SK-N-SH treated with all-trans-retinoic acid at 6 μM for 48 hours (cell line): ENCODE measurements at regions not wholly inside any gene's neighbourhood (a gene's known extent, or its start where the extent isn't known, plus 50 kb on each side); places are given as distances from the start of the nearest gene placed in this dataset.

ENCODE experiments used
- ATAC-seq: fragments of 200-7000 bp; cut with Tn5 transposase; 3 replicates; pipeline ENCODE4 v1.9.1; 2020; ENCODE audit warnings: mild to moderate bottlenecking, moderate library complexity
- ARNTL ChIP-seq: fragments of 450-650 bp; formaldehyde crosslinking; IDR thresholded peaks from 2 replicates; pipeline ENCODE4 v1.5.0; 2020; ENCODE audit warnings: low read depth, mild to moderate bottlenecking, moderate library complexity, borderline replicate concordance
- BACH2 ChIP-seq: fragments of 250-450 bp; sonication (Bioruptor Pico); IDR thresholded peaks from 2 replicates; pipeline ENCODE4 v1.9.0; 2021; ENCODE audit warnings: mild to moderate bottlenecking, borderline replicate concordance
- CSDC2 ChIP-seq: fragments of 250-450 bp; sonication (Bioruptor Pico); IDR thresholded peaks from 2 replicates; pipeline ENCODE4 v1.5.0; 2020; ENCODE audit warnings: mild to moderate bottlenecking, moderate library complexity
- ESRRG ChIP-seq: fragments of 250-450 bp; sonication (Bioruptor Pico); IDR thresholded peaks from 2 replicates; pipeline ENCODE4 v1.6.1; 2021; ENCODE audit warnings: mild to moderate bottlenecking
- GLIS3 ChIP-seq: fragments of 250-450 bp; sonication (Bioruptor Pico); IDR thresholded peaks from 2 replicates; pipeline ENCODE4 v1.5.0; 2020; ENCODE audit warnings: mild to moderate bottlenecking, moderate library complexity
- ISL1 ChIP-seq: fragments of 250-450 bp; sonication (Bioruptor Pico); IDR thresholded peaks from 2 replicates; pipeline ENCODE4 v2.1.2; 2022; ENCODE audit warnings: mild to moderate bottlenecking, moderate library complexity
- OSR1 ChIP-seq: fragments of 250-450 bp; sonication (Bioruptor Pico); IDR thresholded peaks from 2 replicates; pipeline ENCODE4 v1.8.0; 2022; ENCODE audit warnings: moderate library complexity, mild to moderate bottlenecking, inconsistent platforms
- PPARA ChIP-seq: fragments of 250-450 bp; sonication (Bioruptor Pico); IDR thresholded peaks from 2 replicates; pipeline ENCODE4 v1.5.0; 2020; ENCODE audit warnings: mild to moderate bottlenecking, borderline replicate concordance
- RARB ChIP-seq: fragments of 250-450 bp; sonication (Bioruptor Pico); IDR thresholded peaks from 2 replicates; pipeline ENCODE4 v1.8.0; 2021; ENCODE audit warnings: mild to moderate bottlenecking, moderate library complexity
- SNAI2 ChIP-seq: fragments of 250-450 bp; sonication (Bioruptor Pico); IDR thresholded peaks from 2 replicates; pipeline ENCODE4 v1.5.0; 2020; ENCODE audit warnings: mild to moderate bottlenecking, moderate library complexity
- TCF4 ChIP-seq: fragments of 250-450 bp; sonication (Bioruptor Pico); IDR thresholded peaks from 2 replicates; pipeline ENCODE4 v1.8.0; 2021; ENCODE audit warnings: mild to moderate bottlenecking, moderate library complexity, borderline replicate concordance
- TOX ChIP-seq: fragments of 250-450 bp; sonication (Bioruptor Pico); IDR thresholded peaks from 2 replicates; pipeline ENCODE4 v1.8.0; 2021; ENCODE audit warnings: mild to moderate bottlenecking, moderate library complexity, borderline replicate concordance
- ZC3H10 ChIP-seq: fragments of 250-450 bp; sonication (Bioruptor Pico); IDR thresholded peaks from 2 replicates; pipeline ENCODE4 v1.5.1; 2021; ENCODE audit warnings: mild to moderate bottlenecking, moderate library complexity
- ZFP3 ChIP-seq: fragments of 250-450 bp; sonication (Bioruptor Pico); IDR thresholded peaks from 2 replicates; pipeline ENCODE4 v1.5.0; 2020; ENCODE audit warnings: mild to moderate bottlenecking, moderate library complexity
- ZFP30 ChIP-seq: fragments of 450-650 bp; formaldehyde crosslinking; IDR thresholded peaks from 2 replicates; pipeline ENCODE4 v1.5.0; 2022; ENCODE audit warnings: mild to moderate bottlenecking, moderate library complexity
- ZNF565 ChIP-seq: fragments of 450-650 bp; formaldehyde crosslinking; conservative IDR thresholded peaks from 2 replicates; pipeline ENCODE4 v1.5.0; 2020; ENCODE audit warnings: low read depth, mild to moderate bottlenecking, moderate library complexity
- ZNF70 ChIP-seq: fragments of 450-650 bp; formaldehyde crosslinking; IDR thresholded peaks from 2 replicates; pipeline ENCODE4 v1.5.0; 2020; ENCODE audit warnings: mild to moderate bottlenecking, moderate library complexity
- ZNF8 ChIP-seq: fragments of 450-650 bp; formaldehyde crosslinking; IDR thresholded peaks from 2 replicates; pipeline ENCODE4 v1.5.0; 2020; ENCODE audit warnings: mild to moderate bottlenecking, moderate library complexity
- TF ChIP-seq, protein P1 (sequence below): fragments of 250-450 bp; sonication (Bioruptor Pico); IDR thresholded peaks from 2 replicates; pipeline ENCODE4 v1.8.0; 2021; ENCODE audit warnings: low read depth, mild to moderate bottlenecking, moderate library complexity, borderline replicate concordance
- TF ChIP-seq, protein P2 (sequence below): fragments of 250-450 bp; sonication (Bioruptor Pico); IDR thresholded peaks from 2 replicates; pipeline ENCODE4 v1.5.1; 2020; ENCODE audit warnings: low read depth, mild to moderate bottlenecking, moderate library complexity
- TF ChIP-seq, protein P3 (sequence below): fragments of 250-450 bp; sonication (Bioruptor Pico); IDR thresholded peaks from 2 replicates; pipeline ENCODE4 v1.5.1; 2021; ENCODE audit warnings: mild to moderate bottlenecking, moderate library complexity
- TF ChIP-seq, protein P4 (sequence below): fragments of 250-450 bp; sonication (Bioruptor Pico); IDR thresholded peaks from 2 replicates; pipeline ENCODE4 v1.8.0; 2020; ENCODE audit warnings: mild to moderate bottlenecking, moderate library complexity, borderline replicate concordance

DNA sequence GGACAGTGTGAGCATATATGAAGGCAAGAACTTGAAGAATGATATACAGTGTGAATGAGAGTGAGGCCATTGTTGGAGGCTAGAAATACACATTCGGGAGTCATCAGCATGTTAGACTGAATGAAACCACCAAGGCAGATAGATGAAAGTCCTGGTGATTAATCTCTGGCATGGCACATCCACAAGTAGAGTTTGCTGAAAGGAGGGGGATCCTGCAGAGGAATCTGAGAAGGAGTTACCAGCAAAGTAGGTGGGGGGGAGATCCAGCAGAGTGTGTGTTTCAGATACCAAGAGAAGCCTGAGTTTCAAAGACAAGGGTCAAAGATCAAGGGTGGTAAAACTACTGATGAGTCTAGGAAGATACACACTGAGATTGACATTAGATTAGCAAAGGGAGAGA, 426.7 kb upstream of the DCN start:
- TF ChIP-seq BACH2 (CRISPR knock-in tag) (no peak), TCF4 (CRISPR knock-in tag) (no peak), OSR1 (no peak), ZFP3 (CRISPR knock-in tag) (no peak), SNAI2 (no peak), ZNF565 (CRISPR knock-in tag) (no peak), ISL1 (no peak), TOX (CRISPR knock-in tag) (no peak), ARNTL (no peak), RARB (no peak), ZC3H10 (no peak), CSDC2 (no peak)
- TF ChIP-seq, protein P1, sequence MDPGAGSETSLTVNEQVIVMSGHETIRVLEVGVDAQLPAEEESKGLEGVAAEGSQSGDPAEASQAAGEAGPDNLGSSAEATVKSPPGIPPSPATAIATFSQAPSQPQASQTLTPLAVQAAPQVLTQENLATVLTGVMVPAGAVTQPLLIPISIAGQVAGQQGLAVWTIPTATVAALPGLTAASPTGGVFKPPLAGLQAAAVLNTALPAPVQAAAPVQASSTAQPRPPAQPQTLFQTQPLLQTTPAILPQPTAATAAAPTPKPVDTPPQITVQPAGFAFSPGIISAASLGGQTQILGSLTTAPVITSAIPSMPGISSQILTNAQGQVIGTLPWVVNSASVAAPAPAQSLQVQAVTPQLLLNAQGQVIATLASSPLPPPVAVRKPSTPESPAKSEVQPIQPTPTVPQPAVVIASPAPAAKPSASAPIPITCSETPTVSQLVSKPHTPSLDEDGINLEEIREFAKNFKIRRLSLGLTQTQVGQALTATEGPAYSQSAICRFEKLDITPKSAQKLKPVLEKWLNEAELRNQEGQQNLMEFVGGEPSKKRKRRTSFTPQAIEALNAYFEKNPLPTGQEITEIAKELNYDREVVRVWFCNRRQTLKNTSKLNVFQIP: no peak
- TF ChIP-seq, protein P2, sequence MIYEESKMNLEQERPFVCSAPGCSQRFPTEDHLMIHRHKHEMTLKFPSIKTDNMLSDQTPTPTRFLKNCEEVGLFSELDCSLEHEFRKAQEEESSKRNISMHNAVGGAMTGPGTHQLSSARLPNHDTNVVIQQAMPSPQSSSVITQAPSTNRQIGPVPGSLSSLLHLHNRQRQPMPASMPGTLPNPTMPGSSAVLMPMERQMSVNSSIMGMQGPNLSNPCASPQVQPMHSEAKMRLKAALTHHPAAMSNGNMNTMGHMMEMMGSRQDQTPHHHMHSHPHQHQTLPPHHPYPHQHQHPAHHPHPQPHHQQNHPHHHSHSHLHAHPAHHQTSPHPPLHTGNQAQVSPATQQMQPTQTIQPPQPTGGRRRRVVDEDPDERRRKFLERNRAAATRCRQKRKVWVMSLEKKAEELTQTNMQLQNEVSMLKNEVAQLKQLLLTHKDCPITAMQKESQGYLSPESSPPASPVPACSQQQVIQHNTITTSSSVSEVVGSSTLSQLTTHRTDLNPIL (CRISPR knock-in tag): no peak
- TF ChIP-seq, protein P3, sequence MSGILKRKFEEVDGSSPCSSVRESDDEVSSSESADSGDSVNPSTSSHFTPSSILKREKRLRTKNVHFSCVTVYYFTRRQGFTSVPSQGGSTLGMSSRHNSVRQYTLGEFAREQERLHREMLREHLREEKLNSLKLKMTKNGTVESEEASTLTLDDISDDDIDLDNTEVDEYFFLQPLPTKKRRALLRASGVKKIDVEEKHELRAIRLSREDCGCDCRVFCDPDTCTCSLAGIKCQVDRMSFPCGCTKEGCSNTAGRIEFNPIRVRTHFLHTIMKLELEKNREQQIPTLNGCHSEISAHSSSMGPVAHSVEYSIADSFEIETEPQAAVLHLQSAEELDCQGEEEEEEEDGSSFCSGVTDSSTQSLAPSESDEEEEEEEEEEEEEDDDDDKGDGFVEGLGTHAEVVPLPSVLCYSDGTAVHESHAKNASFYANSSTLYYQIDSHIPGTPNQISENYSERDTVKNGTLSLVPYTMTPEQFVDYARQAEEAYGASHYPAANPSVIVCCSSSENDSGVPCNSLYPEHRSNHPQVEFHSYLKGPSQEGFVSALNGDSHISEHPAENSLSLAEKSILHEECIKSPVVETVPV (CRISPR knock-in tag): no peak
- TF ChIP-seq, protein P4, sequence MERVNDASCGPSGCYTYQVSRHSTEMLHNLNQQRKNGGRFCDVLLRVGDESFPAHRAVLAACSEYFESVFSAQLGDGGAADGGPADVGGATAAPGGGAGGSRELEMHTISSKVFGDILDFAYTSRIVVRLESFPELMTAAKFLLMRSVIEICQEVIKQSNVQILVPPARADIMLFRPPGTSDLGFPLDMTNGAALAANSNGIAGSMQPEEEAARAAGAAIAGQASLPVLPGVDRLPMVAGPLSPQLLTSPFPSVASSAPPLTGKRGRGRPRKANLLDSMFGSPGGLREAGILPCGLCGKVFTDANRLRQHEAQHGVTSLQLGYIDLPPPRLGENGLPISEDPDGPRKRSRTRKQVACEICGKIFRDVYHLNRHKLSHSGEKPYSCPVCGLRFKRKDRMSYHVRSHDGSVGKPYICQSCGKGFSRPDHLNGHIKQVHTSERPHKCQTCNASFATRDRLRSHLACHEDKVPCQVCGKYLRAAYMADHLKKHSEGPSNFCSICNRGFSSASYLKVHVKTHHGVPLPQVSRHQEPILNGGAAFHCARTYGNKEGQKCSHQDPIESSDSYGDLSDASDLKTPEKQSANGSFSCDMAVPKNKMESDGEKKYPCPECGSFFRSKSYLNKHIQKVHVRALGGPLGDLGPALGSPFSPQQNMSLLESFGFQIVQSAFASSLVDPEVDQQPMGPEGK: no peak
- ATAC-seq: no peak

DNA sequence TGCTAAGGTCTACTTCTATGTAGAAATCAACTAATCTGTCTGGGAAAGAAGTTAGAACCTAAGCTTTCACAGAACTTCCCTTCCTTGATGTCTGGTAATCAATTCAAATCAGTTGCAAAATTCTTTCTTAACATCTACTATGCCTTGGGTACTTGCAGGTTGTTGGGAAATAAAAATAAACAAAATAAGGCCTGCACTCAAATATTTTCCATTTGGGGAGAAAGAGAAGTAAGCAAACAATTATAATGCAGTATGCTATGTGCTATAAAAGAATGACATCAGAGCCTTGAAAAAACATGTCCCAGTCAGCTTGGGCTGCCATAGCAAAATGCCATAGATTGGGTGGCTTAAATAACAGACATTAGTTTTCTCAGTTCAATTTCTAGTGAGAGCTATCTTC, 425.9 kb upstream of the DCN start:
- ATAC-seq: no peak
- TF ChIP-seq ZNF8: no peak
- TF ChIP-seq ZNF70: no peak
- TF ChIP-seq ZFP30 (CRISPR knock-in tag): no peak
- no peak for TF ChIP-seq ESRRG (CRISPR knock-in tag)
- no peak for TF ChIP-seq BACH2 (CRISPR knock-in tag)
- no peak for TF ChIP-seq ISL1
- TF ChIP-seq, protein P3 (CRISPR knock-in tag): no peak
- TF ChIP-seq TOX (CRISPR knock-in tag): no peak
- no peak for TF ChIP-seq ARNTL
- no peak for TF ChIP-seq CSDC2
- TF ChIP-seq GLIS3 (CRISPR knock-in tag): no peak
- TF ChIP-seq, protein P1: no peak
- no peak for TF ChIP-seq PPARA (CRISPR knock-in tag)
- no peak for TF ChIP-seq RARB
- TF ChIP-seq, protein P2 (CRISPR knock-in tag): no peak
